ENCODE measurements at regions not wholly inside any gene's neighbourhood (a gene's known extent, or its start where the extent isn't known, plus 50 kb on each side); places are given as distances from the start of the nearest gene placed in this dataset.

GRCh38 chr2:164102366-164102765 is 366.6 kb upstream of the FIGN start:
- no peak for TF ChIP-seq POLR2AphosphoS5 (IDR thresholded peaks at IDR 0.05; ENCODE audit: low read depth, low read length)
- no peak for TF ChIP-seq FOSL2 (IDR thresholded peaks at IDR 0.05; ENCODE audit: borderline replicate concordance, low read depth)
- no peak for TF ChIP-seq MAX (IDR thresholded peaks at IDR 0.05; ENCODE audit: low read depth)
- no peak for TF ChIP-seq RCOR1 (IDR thresholded peaks at IDR 0.05; ENCODE audit: low read length)
- TF ChIP-seq MXI1 (IDR thresholded peaks at IDR 0.05; ENCODE audit: low read depth, low read length), result no peak
- TF ChIP-seq SMC3 (IDR thresholded peaks at IDR 0.05; ENCODE audit: low read depth, low read length), result no peak
- no peak for TF ChIP-seq TAF1 (IDR thresholded peaks at IDR 0.05; ENCODE audit: borderline replicate concordance, low read depth, low read length)
- TF ChIP-seq REST (IDR thresholded peaks at IDR 0.05; ENCODE audit: low read depth, low read length), result no peak
- no peak for TF ChIP-seq TEAD4 (IDR thresholded peaks at IDR 0.05; ENCODE audit: borderline replicate concordance, insufficient read depth)
- no peak for TF ChIP-seq FOXM1 (IDR thresholded peaks at IDR 0.05; ENCODE audit: low read depth)
- no peak for TF ChIP-seq PBX3 (IDR thresholded peaks at IDR 0.05)
- TF ChIP-seq RXRA (IDR thresholded peaks at IDR 0.05; ENCODE audit: borderline replicate concordance, low read depth), result no peak
- TF ChIP-seq IRF3 (IDR thresholded peaks at IDR 0.05; ENCODE audit: low read depth, low read length), result no peak
- no peak for TF ChIP-seq EP300 (IDR thresholded peaks at IDR 0.05; ENCODE audit: borderline replicate concordance in 1 of 2, low read depth in 1 of 2, low read length in 1 of 2)
- TF ChIP-seq GATA2 (CRISPR knock-in tag; IDR thresholded peaks at IDR 0.05), result no peak
- H2AFZ ChIP-seq (ENCODE audit: low read depth), result no peak overlapping the region
- 20% methylated on average over 1 of the region's 1 CpG for WGBS (ENCODE audit: low lambda C conversion rate)
- H3K36me3 ChIP-seq (replicated peaks in 1 of 2; ENCODE audit: control insufficient read depth in 1 of 2, insufficient read depth in 2 of 2, low read length in 1 of 2), result no peaks in the 10 kb centered on the region
- ChIA-PET POLR2A (no interaction called here), CTCF (no interaction called here)
- H3K27ac ChIP-seq (ENCODE audit: low read depth in 2 of 2, low read length in 1 of 2), result no peak overlapping the region
- no peaks in the 10 kb centered on the region for H3F3A ChIP-seq (replicated peaks; ENCODE audit: insufficient read depth)
- no peaks in the 10 kb centered on the region for H3K4me1 ChIP-seq (ENCODE audit: control insufficient read depth in 1 of 2, insufficient read depth in 2 of 2, low read depth in 1 of 2, low read length in 1 of 2)
- H3K9ac ChIP-seq, result no peak overlapping the region
- no peak for DNase-seq
- no peaks in the 10 kb centered on the region for H3K9me2 ChIP-seq
- H3K9me3 ChIP-seq, result no peaks in the 10 kb centered on the region
- H3K4me3 ChIP-seq (ENCODE audit: low read depth in 2 of 2, low read length in 1 of 2), result no peak overlapping the region
- H4K20me1 ChIP-seq (ENCODE audit: insufficient read depth), result no peaks in the 10 kb centered on the region
- no peaks in the 10 kb centered on the region for H3K79me2 ChIP-seq (ENCODE audit: insufficient read depth)
- H3K4me2 ChIP-seq, result no peak overlapping the region
- no peaks in the 10 kb centered on the region for H3K27me3 ChIP-seq (ENCODE audit: insufficient read depth)

Data from SK-N-SH (cell line).